Ishikawa (cell line): ENCODE measurements at regions not wholly inside any gene's neighbourhood (a gene's known extent, or its start where the extent isn't known, plus 50 kb on each side); places are given as distances from the start of the nearest gene placed in this dataset.

Experiments used
- CEBPB ChIP-seq: IDR thresholded peaks from 2 replicates; pipeline ENCODE4 v1.6.1; 2012
- CREB1 ChIP-seq: IDR thresholded peaks from 2 replicates; pipeline ENCODE4 v1.6.1; 2012; ENCODE audit warnings: low read depth
- EGR1 ChIP-seq: IDR thresholded peaks from 2 replicates; pipeline ENCODE4 v1.6.1; 2012
- EP300 ChIP-seq: IDR thresholded peaks from 2 replicates; pipeline ENCODE4 v1.6.1; 2012; ENCODE audit warnings: borderline replicate concordance
- FOXM1 ChIP-seq: IDR thresholded peaks from 2 replicates; pipeline ENCODE4 v1.6.1; 2012; ENCODE audit warnings: low read depth, borderline replicate concordance
- MAX ChIP-seq: IDR thresholded peaks from 2 replicates; pipeline ENCODE4 v1.6.1; 2012
- NFIC ChIP-seq: IDR thresholded peaks from 2 replicates; pipeline ENCODE4 v1.6.1; 2012
- RAD21 ChIP-seq: IDR thresholded peaks from 2 replicates; pipeline ENCODE4 v1.6.1; 2012; ENCODE audit warnings: low read depth
- REST ChIP-seq: IDR thresholded peaks from 2 replicates; pipeline ENCODE4 v1.6.1; 2012; ENCODE audit warnings: low read depth, mild to moderate bottlenecking
- TAF1 ChIP-seq: IDR thresholded peaks from 2 replicates; pipeline ENCODE4 v1.6.1; 2012; ENCODE audit warnings: low read depth, mild to moderate bottlenecking
- TCF12 ChIP-seq: IDR thresholded peaks from 2 replicates; pipeline ENCODE4 v1.6.1; 2012; ENCODE audit warnings: low read depth
- TEAD4 ChIP-seq: IDR thresholded peaks from 2 replicates; pipeline ENCODE4 v1.6.1; 2012
- USF1 ChIP-seq: IDR thresholded peaks from 2 replicates; pipeline ENCODE4 v1.6.1; 2012
- YY1 ChIP-seq: IDR thresholded peaks from 2 replicates; pipeline ENCODE4 v1.6.1; 2012; ENCODE audit warnings: low read depth
- ZBTB7A ChIP-seq: IDR thresholded peaks from 2 replicates; pipeline ENCODE4 v1.6.1; 2012; ENCODE audit warnings: low read depth

- TF ChIP-seq ZBTB7A (no peak), EP300 (no peak), EGR1 (no peak), RAD21 (no peak), TCF12 (no peak), YY1 (no peak), NFIC (no peak), TAF1 (no peak), REST (no peak), CREB1 (no peak), USF1 (no peak), CEBPB (no peak), MAX (no peak), FOXM1 (no peak), TEAD4 (no peak)
These were observed 146.9 kb upstream of the RAB11FIP2 start for GRCh38 chr10:118193642-118194041.

- TF ChIP-seq CEBPB (no peak), ZBTB7A (no peak)
These were observed 134.3 kb upstream of the RAB11FIP2 start for GRCh38 chr10:118181021-118181420.

GRCh38 chr10:118175148-118175547 is 128.4 kb upstream of the RAB11FIP2 start:
- TF ChIP-seq REST (no peak), USF1 (no peak), NFIC (no peak), EGR1 (no peak), CEBPB (no peak; the same call in 1 of the 2 replicates), YY1 (no peak), MAX (no peak), RAD21 (no peak), TAF1 (no peak), FOXM1 (no peak), CREB1 (no peak), TEAD4 (no peak)

- no peak for TF ChIP-seq REST
- TF ChIP-seq FOXM1 = no peak
- no peak for TF ChIP-seq RAD21
- TF ChIP-seq ZBTB7A = no peak
- no peak for TF ChIP-seq EP300
- no peak for TF ChIP-seq YY1
- TF ChIP-seq MAX = no peak
- no peak for TF ChIP-seq TCF12
These were observed 126.6 kb upstream of the RAB11FIP2 start for GRCh38 chr10:118173296-118173695.

- TF ChIP-seq TEAD4 (no peak), USF1 (no peak), RAD21 (no peak), TAF1 (no peak), FOXM1 (no peak), CEBPB (no peak), NFIC (no peak), YY1 (no peak), ZBTB7A (no peak), EP300 (no peak), MAX (no peak), EGR1 (no peak), CREB1 (no peak), REST (no peak), TCF12 (no peak)
These were observed 125.1 kb upstream of the RAB11FIP2 start for GRCh38 chr10:118171861-118172260.
